Gastroesophageal sphincter (tissue), 3 donors: ENCODE measurements at regions not wholly inside any gene's neighbourhood (a gene's known extent, or its start where the extent isn't known, plus 50 kb on each side); places are given as distances from the start of the nearest gene placed in this dataset.

Experiments used
- CTCF ChIP-seq, 4 experiments: fragments of 200-600 bp in 2 of 4; fragments of 450-650 bp in 2 of 4; sonication (generic) in 1 of 4; IDR thresholded peaks; one replicate each; pipeline ENCODE4 v1.5.1; 2017 to 2019; ENCODE audit warnings: antibody characterized with exemption in 4 of 4, mild to moderate bottlenecking in 2 of 4, moderate library complexity in 2 of 4
- POLR2AphosphoS5 ChIP-seq: sonication (generic); formaldehyde crosslinking; IDR thresholded peaks from one replicate; pipeline ENCODE4 v1.6.1; 2017; ENCODE audit warnings: antibody characterized with exemption

GRCh38 chr7:118878336-118878735, 653.8 kb downstream of the ANKRD7 start:
- no peak for TF ChIP-seq CTCF (IDR thresholded peaks at IDR 0.05)
- no peak for TF ChIP-seq POLR2AphosphoS5
